ENCODE measurements at regions not wholly inside any gene's neighbourhood (a gene's known extent, or its start where the extent isn't known, plus 50 kb on each side); places are given as distances from the start of the nearest gene placed in this dataset.
A peak's percentile ranks its signal among the peaks of the same experiment; 100 is the strongest.
"Not testable (repeated sequence)": the region's sequence is repeated elsewhere in the genome, so short reads cannot be mapped to it uniquely, and the experiment has no call there.

GRCh38 chr6:28686446-28687027, 160.9 kb downstream of the GPX5 start:
- intact Hi-C loops (cut with DNase I, micrococcal nuclease) = loop anchor here (1.0 to 5.0 kb wide), 4 partner anchors 151 to 902 kb away; no protein-coding TSS in a partner anchor
- DNase-seq = peak; percentile 52
- H3K4me1 Mint-ChIP-seq; H3K9me3 Mint-ChIP-seq (ENCODE audit: low read depth); H3K36me3 Mint-ChIP-seq (ENCODE audit: low read depth); POLR2A ChIA-PET; H3K4me3 Mint-ChIP-seq; ATAC-seq; H3K27ac Mint-ChIP-seq: not testable (repeated sequence)
- H3K27me3 Mint-ChIP-seq = peaks cover 56% of the 10 kb centered on the region
- CTCF ChIA-PET = interaction anchor here (0.8 kb wide), 1 partner anchor 35 kb away, joined by 3 read pairs; no protein-coding TSS in a partner anchor

- H3K4me1 Mint-ChIP-seq; ATAC-seq; H3K9me3 Mint-ChIP-seq (ENCODE audit: low read depth); DNase-seq; POLR2A ChIA-PET; H3K27ac Mint-ChIP-seq; H3K4me3 Mint-ChIP-seq; H3K36me3 Mint-ChIP-seq (ENCODE audit: low read depth): not testable (repeated sequence)
- CTCF ChIA-PET = interaction anchor here (0.8 kb wide), 1 partner anchor 34 kb away, joined by 3 read pairs; no protein-coding TSS in a partner anchor
- peaks cover 49% of the 10 kb centered on the region for H3K27me3 Mint-ChIP-seq
- intact Hi-C loops (cut with DNase I, micrococcal nuclease) = loop anchor here (2.0 to 5.0 kb wide), 3 partner anchors 150 to 901 kb away; no protein-coding TSS in a partner anchor
These were observed 161.8 kb downstream of the GPX5 start for GRCh38 chr6:28687309-28687981.

DNA sequence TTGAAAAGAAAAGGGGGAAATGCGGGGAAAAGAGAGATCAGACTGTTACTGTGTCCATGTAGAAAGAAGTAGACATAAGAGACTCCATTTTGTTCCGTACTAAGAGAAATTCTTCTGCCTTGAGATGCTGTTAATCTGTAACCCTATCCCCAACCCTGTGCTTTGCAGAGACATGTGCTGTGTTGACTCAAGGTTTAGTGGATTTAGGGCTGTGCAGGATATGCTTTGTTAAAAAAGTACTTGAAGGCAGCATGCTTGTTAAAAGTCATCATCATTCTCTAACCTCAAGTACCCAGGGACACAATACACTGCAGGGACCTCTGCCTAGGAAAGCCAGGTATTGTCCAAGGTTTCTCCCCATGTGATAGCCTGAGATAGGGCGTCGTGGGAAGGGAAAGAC, 166.3 kb downstream of the GPX5 start:
- CTCF ChIA-PET = interaction anchor here (1.0 kb wide), 1 partner anchor 148 kb away, joined by 3 read pairs; no protein-coding TSS in a partner anchor
- intact Hi-C loops (cut with DNase I, micrococcal nuclease); H3K9me3 Mint-ChIP-seq (ENCODE audit: low read depth); POLR2A ChIA-PET; H3K4me1 Mint-ChIP-seq; DNase-seq; H3K27ac Mint-ChIP-seq; H3K36me3 Mint-ChIP-seq (ENCODE audit: low read depth); ATAC-seq; H3K4me3 Mint-ChIP-seq: not testable (repeated sequence)
- H3K27me3 Mint-ChIP-seq = peaks cover 63% of the 10 kb centered on the region

DNA sequence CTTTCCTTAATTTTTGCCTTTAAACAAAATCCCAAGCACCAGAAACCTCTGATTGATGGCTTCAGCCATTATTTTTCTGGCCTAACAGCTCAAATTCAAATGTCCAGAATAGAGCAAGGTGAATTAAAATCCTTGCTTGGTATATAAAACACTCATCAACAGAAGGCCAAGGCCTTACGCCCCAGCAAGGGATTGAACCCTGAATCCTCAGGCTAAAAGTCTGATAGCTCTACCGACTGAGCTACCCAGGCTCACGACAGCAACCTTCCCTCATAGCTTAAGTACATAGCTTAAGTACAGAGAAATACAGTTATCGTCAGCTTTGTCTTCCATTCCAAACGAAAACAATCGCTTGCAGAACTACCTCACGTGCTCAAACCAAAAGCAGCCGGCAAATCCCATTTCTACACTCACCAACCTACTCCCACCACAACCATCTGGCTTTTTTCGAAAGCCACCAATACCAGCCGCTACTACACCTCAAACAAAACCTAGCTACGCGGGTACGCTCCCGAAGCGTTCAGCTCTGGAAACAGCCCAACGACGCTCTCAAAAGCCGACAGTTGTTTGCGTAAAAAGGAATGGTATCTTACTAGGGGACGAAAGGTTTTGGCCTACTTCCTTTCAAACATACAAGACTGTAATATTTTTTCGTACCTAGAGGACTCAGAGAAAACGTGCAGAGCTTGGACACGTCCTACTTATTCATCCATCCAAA, 167.5 kb downstream of the GPX5 start:
- ChIA-PET CTCF (interaction anchor here (0.6 to 1.4 kb wide), 4 partner anchors 15 to 957 kb away, joined by 3 read pairs; no protein-coding TSS in a partner anchor), POLR2A (no interaction called here)
- H3K4me3 Mint-ChIP-seq = no peak overlapping the region
- no peaks in the 10 kb centered on the region for H3K9me3 Mint-ChIP-seq (ENCODE audit: low read depth)
- peaks cover 55% of the 10 kb centered on the region for H3K27me3 Mint-ChIP-seq
- peaks cover 9% of the 10 kb centered on the region for H3K4me1 Mint-ChIP-seq
- DNase-seq (no peak), ATAC-seq (no peak)
- no peaks in the 10 kb centered on the region for H3K36me3 Mint-ChIP-seq (ENCODE audit: low read depth)
- intact Hi-C loops (cut with DNase I, micrococcal nuclease) = no loop called here
- no peak overlapping the region for H3K27ac Mint-ChIP-seq

GRCh38 chr6:28693751-28694443, 168.2 kb downstream of the GPX5 start:
- no peak overlapping the region for H3K4me3 Mint-ChIP-seq
- POLR2A ChIA-PET = no interaction called here
- intact Hi-C loops (cut with DNase I, micrococcal nuclease) = no loop called here

GRCh38 chr6:28695715-28696114, 170.0 kb downstream of the GPX5 start:
- ChIA-PET CTCF (no interaction called here), POLR2A (no interaction called here)
- H3K27me3 Mint-ChIP-seq = peaks cover 60% of the 10 kb centered on the region
- ATAC-seq (no peak), DNase-seq (no peak)
- no peak overlapping the region for H3K27ac Mint-ChIP-seq
- H3K4me1 Mint-ChIP-seq = peaks cover 9% of the 10 kb centered on the region
- H3K36me3 Mint-ChIP-seq (ENCODE audit: low read depth) = no peaks in the 10 kb centered on the region
- H3K9me3 Mint-ChIP-seq (ENCODE audit: low read depth) = no peaks in the 10 kb centered on the region
- H3K4me3 Mint-ChIP-seq = no peak overlapping the region
- intact Hi-C loops (cut with DNase I, micrococcal nuclease) = no loop called here

More at GRCh38 chr6:28693751-28694443, 168.2 kb downstream of the GPX5 start:
- no peak for ATAC-seq
- no peak for DNase-seq
- Mint-ChIP-seq H3K9me3 (ENCODE audit: low read depth) (no peaks in the 10 kb centered on the region), H3K4me1 (peaks cover 9% of the 10 kb centered on the region), H3K36me3 (ENCODE audit: low read depth) (no peaks in the 10 kb centered on the region), H3K27me3 (peaks cover 59% of the 10 kb centered on the region), H3K27ac (no peak overlapping the region)
- CTCF ChIA-PET = interaction anchor here (0.6 to 1.4 kb wide), 3 partner anchors 14 to 956 kb away, joined by 3 read pairs; no protein-coding TSS in a partner anchor

DNA sequence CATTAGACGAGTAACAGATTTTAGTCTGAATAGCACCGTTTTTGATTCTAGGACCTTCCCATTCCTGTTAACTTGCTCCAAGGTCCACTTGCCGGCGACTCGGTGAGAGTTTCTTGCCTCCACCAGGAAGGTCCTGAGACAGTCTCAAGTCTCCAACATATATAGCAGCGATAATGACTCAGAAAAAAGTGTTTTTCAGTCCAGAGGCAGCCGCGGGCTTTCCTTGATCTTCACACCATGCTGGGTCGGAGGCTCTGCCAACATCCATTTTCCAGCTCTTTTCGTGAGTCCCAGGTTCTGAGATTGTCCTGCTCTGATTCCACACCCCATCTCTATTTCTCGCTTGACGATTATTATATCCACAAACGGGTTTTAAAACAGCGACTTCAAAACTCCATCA, 170.5 kb downstream of the GPX5 start:
- H3K4me1 Mint-ChIP-seq = peaks cover 9% of the 10 kb centered on the region
- no peaks in the 10 kb centered on the region for H3K9me3 Mint-ChIP-seq (ENCODE audit: low read depth)
- ATAC-seq = no peak
- ChIA-PET POLR2A (no interaction called here), CTCF (no interaction called here)
- intact Hi-C loops (cut with DNase I, micrococcal nuclease) = no loop called here
- H3K27me3 Mint-ChIP-seq = peaks cover 61% of the 10 kb centered on the region
- no peak overlapping the region for H3K27ac Mint-ChIP-seq
- no peak overlapping the region for H3K4me3 Mint-ChIP-seq
- no peak for DNase-seq
- H3K36me3 Mint-ChIP-seq (ENCODE audit: low read depth) = no peaks in the 10 kb centered on the region

GRCh38 chr6:28696682-28697081, 171.0 kb downstream of the GPX5 start:
- DNase-seq = no peak

DNA sequence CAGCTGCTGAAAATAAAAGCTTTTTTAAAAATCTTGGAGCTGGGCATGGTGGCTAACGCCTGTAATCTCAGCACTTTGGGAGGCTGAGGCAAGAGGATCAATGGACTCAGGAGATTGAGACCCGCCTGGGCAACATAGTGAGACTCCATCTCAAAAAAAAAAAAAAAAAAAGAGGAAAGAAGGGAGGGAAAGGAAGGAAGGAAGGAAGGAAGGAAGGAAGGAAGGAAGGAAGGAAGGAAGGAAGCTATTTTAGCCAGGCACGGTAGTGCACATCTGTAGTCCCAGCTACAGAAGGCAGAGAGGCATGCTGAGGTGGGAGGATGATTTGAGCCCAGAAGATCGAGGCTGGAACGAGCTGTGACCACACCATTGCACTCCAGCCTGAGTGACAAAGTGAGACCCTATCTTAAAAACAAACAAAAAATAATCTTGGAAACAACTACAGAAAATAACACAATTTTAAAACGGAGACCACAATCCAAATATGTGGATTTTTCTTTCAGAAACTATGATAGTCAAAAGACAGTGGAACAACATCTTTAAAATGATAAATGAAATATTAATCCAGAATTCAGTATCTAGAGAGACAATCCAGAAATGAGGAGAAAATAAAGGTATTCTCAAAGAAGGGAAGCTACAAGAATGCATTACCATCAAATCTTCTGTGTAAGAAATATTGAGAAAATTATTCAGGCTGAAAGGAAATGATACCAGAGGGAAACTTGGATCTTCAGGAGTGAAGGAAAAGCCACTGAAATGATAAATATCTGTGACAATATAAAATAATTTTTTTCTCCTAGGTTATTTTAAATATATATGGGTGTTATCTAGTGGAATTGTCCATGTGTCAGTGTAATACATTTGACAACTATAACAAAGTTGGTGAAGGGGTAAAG, 182.0 kb downstream of the GPX5 start:
- Mint-ChIP-seq H3K27ac (peak overlapping the region; percentile 24), H3K36me3 (ENCODE audit: low read depth) (peaks cover 10% of the 10 kb centered on the region), H3K27me3 (peaks cover 72% of the 10 kb centered on the region), H3K4me1 (peaks cover 4% of the 10 kb centered on the region), H3K4me3 (no peak overlapping the region), H3K9me3 (ENCODE audit: low read depth) (peaks cover 17% of the 10 kb centered on the region)
- ATAC-seq (no peak), DNase-seq (no peak)
- CTCF ChIA-PET = interaction anchor here (1.0 kb wide), 1 partner anchor 14 kb away, joined by 3 read pairs; no protein-coding TSS in a partner anchor
- POLR2A ChIA-PET = no interaction called here
- intact Hi-C loops (cut with DNase I, micrococcal nuclease) = no loop called here

More at GRCh38 chr6:28696682-28697081, 171.0 kb downstream of the GPX5 start:
- peaks cover 60% of the 10 kb centered on the region for H3K27me3 Mint-ChIP-seq
- peaks cover 9% of the 10 kb centered on the region for H3K4me1 Mint-ChIP-seq
- no peaks in the 10 kb centered on the region for H3K9me3 Mint-ChIP-seq (ENCODE audit: low read depth)
- no peak for ATAC-seq
- intact Hi-C loops (cut with DNase I, micrococcal nuclease) = no loop called here
- no peak overlapping the region for H3K27ac Mint-ChIP-seq
- H3K36me3 Mint-ChIP-seq (ENCODE audit: low read depth) = no peaks in the 10 kb centered on the region
- POLR2A ChIA-PET = no interaction called here
- H3K4me3 Mint-ChIP-seq = no peak overlapping the region
- CTCF ChIA-PET = interaction anchor here (2.5 kb wide), 1 partner anchor 12 kb away, joined by 7 read pairs; no protein-coding TSS in a partner anchor

DNA sequence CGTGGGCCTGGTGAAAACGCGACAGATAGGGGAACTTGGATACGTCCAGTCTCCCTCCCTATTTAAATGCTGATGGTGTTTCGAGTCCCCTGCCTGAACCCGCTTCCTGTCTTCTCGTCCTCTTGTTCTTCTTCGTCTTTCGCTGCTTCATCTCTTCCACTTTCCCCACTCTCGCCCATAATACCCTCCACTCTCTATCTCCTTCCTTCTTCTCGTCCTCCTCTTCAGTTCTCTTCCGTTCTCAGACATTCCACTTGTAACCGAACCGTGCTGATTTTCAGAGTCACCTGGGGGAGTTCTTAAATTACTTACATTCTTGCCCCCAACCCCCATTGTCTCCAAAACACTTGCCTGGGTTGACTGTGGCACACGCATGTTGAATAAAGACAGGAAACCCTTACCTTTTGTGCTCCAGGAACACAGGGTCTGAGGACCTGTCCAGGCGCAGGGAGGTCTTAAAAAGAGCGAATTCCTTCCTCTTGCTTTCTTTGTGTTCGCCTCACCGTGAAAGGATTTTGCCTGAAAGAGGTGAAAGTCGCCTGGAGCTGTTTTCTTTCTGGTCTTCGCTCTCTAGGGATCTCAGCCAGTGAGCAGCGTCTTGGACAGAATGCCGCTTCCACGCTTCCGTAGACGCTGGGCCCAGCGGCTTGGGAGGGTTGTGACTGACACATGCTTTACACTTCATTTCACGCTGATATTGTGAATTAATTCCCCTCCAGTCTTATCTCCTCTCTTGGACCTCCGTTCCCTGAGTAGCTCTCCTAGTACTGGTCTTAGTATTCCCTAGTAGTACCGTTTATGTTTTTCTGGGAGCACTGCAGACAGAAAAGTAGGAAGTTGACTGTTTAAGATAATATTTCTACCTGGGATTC, 184.0 kb downstream of the GPX5 start:
- peaks cover 17% of the 10 kb centered on the region for H3K9me3 Mint-ChIP-seq (ENCODE audit: low read depth)
- DNase-seq (peak; percentile 14), ATAC-seq (no peak)
- H3K4me3 Mint-ChIP-seq = peak overlapping the region; percentile 47
- H3K27me3 Mint-ChIP-seq = peaks cover 58% of the 10 kb centered on the region
- intact Hi-C loops (cut with DNase I, micrococcal nuclease) = loop anchor here (1.0 to 5.0 kb wide), 2 partner anchors 51 to 233 kb away; no protein-coding TSS in a partner anchor
- peaks cover 4% of the 10 kb centered on the region for H3K4me1 Mint-ChIP-seq
- ChIA-PET POLR2A (no interaction called here), CTCF (interaction anchor here (0.6 kb wide), 1 partner anchor 9 kb away, joined by 3 read pairs; no protein-coding TSS in a partner anchor)
- H3K27ac Mint-ChIP-seq = no peak overlapping the region
- peaks cover 10% of the 10 kb centered on the region for H3K36me3 Mint-ChIP-seq (ENCODE audit: low read depth)
